NCI-H748 (cell line): ENCODE measurements at regions not wholly inside any gene's neighbourhood (a gene's known extent, or its start where the extent isn't known, plus 50 kb on each side); places are given as distances from the start of the nearest gene placed in this dataset.

Experiments
- DNase-seq: peaks from one replicate; lab custom pipeline; 2025; ENCODE audit not compliant: unreplicated experiment; lab: John Stamatoyannopoulos, UW

- no peak for DNase-seq
These were observed 189.2 kb upstream of the DMAC1 start for GRCh38 chr9:7988644-7989280.

DNA sequence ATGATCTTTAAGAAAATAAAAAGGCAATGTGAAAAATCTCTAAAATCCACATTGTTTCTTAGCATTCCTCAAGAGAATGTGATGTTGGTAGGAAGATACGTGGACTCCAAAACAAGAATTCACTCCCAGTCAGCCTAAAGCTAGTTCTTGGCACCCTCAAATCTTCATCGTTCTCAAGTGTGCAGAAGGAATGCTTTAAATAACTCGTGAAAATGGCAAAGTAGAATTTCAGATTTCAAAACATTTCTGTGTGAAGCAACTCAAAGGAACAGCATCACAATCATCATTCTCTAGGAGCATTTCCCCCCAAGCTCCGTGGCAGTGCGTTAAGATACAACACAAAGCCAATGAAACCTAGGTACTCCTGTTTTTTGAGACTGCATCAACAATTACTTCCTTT is 185.1 kb upstream of the DMAC1 start:
- no peak for DNase-seq

GRCh38 chr9:7984203-7984602 is 184.6 kb upstream of the DMAC1 start:
- DNase-seq = peak; percentile 74

DNA sequence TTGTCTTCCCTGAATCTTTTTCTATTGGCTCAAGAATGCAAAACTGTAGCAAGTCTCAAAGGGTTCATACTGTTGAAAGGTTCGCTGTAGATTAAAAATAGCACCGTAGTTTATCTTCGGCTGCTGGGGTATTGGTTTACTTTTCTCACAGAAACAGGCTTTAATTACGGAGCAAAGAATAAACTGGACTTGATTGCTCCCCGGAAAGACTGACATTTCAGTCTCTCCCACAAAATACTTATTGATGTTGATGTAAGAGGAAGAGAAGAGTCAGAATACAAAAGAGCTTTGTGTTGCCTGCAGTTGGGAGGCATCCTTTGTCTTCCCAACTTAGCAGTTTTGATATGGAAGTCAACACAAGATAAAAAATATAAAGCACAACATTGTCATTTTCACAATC is 183.9 kb upstream of the DMAC1 start:
- peak; percentile 80 for DNase-seq

GRCh38 chr9:7982907-7983306 is 183.3 kb upstream of the DMAC1 start:
- no peak for DNase-seq

DNA sequence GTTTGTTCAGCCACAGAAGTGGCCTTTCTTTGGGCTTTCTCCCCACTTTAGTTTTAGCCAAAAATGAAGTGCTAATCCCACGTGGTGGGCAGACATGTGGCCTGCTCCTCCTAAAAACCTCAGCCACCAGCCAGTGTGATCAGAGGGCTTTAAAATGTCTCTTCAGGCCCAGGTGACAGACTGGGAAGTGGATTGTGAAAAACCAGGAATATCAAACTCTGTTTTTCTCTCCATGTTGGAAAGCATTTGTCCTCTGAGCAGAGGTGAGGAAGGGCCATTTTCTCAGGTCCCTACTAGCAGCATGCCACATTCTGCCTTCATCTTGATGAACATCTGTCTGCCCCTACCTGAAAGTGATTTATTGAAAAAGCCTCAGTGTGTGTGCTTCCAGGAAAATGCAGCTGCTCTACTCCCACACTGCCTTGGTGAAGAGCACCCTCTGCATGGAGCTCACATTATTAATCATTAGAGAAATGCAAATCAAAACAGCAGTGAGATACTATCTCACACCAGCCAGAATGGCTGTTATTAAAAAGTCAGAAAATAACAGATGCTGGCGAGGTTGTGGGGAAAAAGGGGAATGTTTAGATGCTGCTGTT is 181.2 kb upstream of the DMAC1 start:
- peak; percentile 35 for DNase-seq

DNA sequence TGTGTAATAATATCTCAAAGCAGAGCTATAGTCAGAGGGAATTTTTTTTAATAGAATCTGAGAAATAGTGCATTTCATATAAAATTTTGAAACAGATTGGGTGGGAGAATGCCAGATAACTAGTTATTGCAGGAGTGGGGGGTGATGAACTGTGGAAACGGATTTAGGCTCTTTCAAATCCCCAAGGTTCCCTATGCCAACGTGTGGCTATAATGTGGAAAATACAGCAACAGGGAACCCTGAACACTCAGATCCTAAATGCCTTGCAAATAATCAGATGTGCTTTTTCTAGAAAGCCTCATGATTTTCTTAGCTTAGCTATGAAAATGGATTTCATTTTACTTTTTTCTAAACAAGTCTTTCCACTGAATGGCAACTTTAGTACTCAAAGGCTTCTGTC is 180.5 kb upstream of the DMAC1 start:
- DNase-seq = no peak

DNA sequence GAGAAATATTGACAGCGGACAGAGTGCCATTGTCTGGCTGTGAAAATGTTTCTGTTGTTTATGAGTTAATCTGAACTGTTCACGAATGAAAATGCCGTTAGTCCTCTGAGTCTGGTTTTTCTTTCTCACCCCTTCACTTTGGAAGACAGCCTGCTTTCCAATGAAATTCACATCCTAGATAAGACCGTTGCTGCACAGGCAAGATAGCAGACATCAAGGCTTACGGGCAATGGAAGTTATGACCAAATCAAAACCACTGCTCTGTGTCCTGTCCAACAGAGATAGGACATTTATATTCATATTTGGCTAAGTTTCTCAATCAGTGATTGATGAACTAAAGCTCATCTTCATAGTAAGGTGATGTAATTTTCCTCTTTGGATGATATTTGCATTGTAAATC is 180.0 kb upstream of the DMAC1 start:
- no peak for DNase-seq

GRCh38 chr9:7977586-7977985 is 178.0 kb upstream of the DMAC1 start:
- DNase-seq = no peak

DNA sequence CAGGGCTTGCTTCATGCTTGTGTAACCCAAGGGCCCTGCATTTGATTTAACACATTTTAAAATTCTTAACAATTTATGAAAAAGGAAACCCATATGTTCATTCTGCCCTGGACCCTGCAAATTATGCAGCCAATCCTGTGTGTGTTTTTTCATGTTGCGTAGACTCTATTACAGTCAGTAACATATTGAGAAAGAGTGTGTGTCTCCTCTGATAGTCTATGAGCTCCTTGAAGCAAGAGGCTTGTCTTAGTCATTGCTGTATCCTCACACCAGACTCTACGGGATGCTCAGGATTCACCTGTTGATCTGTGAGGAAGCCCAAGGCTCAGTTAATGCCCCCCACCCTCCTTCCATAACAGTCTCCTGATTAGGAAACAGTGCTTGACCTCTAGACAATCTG is 177.3 kb upstream of the DMAC1 start:
- DNase-seq = no peak

DNA sequence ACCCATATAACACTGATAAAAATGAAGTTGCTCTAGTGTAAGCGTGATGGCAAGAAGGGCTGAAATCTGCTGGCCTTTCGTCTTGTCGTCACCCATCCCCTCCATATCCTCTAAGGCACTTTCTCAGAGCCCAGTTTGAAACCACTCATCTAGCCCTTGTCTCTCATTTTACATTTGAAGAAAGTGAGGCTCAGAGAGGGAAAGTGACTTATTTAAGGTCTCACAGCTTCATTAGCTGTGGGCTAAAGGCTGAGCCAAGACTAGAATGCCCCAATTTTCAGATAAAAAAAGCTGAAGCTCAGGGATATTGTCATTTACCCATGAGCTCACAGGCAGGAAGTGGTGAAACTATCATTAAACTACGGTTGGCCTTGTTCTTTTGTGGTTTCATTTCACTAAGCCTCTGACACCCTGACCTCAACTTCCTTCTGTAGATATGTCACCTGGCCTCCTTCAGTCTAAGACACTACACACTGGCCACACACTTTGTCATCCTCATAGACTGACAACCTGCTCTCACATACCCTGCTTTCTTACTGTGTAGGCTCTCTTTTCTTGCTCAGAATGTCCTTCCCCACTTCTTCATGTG is 176.7 kb upstream of the DMAC1 start:
- no peak for DNase-seq

- DNase-seq = no peak
These were observed 175.8 kb upstream of the DMAC1 start for GRCh38 chr9:7975336-7975735.

GRCh38 chr9:7974335-7974960 is 174.9 kb upstream of the DMAC1 start:
- peak; percentile 67 for DNase-seq

DNA sequence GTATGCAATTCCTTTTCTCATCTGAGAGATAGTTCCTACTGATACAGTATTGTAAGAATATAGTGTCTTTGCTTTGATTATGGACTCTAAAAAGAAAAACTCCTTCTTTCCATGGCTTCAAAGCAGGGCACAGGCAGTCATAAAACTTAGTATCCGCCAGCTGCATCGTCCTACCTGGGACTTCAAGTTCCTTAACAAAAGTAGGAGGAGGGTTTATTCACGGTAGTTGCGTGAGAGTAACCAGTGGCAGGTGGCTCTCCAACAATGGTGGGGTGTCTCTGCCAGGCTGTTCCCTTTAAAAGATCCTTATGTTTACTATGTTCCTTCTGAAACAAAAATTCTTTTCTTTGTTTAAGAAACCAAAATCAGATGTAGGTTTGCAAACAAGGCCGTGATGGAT is 173.5 kb upstream of the DMAC1 start:
- DNase-seq = no peak

- no peak for DNase-seq
These were observed 171.2 kb upstream of the DMAC1 start for GRCh38 chr9:7970681-7971330.

DNA sequence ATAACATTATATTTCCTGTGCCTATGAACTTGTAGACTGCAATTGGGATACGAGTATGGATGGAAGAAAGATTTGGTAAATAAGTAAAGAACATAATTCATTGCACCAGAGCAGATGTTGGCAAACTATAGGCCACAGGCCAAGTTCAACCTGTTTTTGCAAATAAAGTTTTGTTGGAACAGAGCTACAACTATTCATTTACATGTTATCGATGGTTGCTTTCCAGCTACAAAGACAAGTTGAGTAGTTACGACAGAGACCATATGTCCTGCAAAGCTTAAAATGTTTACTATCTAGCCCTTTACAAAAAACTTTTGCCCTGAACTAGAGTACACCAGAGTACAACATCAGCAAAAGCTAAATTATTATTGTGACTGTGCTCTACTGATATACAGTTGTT is 169.1 kb upstream of the DMAC1 start:
- no peak for DNase-seq

- DNase-seq = peak; percentile 71
These were observed 168.3 kb upstream of the DMAC1 start for GRCh38 chr9:7967851-7968250.

GRCh38 chr9:7967093-7967827 is 167.7 kb upstream of the DMAC1 start:
- no peak for DNase-seq

DNA sequence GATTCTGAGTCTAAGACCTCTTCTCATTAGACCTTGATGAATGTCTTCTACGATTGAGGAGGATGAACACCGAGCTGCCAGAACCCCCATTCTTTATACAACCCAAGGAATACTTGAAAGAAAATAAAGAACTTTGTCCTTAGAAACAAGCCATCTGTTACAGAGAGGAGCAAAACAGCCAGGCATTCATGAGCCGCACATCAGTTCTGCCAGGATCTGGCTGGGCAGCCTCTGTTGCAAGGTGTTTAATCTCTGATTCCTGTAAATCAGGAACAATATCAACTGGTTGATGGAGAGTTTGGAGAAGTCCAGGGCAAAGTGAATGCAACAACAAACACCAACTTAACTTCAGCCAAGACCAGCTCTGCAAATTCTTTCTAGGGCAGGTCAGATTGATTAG is 165.5 kb upstream of the DMAC1 start:
- DNase-seq = no peak

DNA sequence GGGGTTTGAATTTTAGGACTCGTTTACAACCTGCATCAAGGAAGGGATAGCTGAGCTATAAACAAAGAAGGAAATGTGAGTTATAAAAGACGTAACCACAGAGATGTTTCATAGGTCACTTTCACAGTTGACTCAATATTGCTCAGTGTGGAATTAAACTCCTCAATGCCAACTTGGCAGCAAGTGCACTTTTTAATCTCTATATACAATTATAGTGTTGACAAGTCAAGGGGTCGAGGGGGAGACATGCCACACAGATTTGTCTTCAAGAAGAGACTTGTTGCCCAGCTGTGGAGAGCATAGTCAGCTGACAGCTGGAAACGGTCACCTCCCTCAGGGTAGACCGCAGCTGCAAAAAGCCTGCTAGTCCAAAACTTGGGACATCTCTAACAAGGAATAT is 163.4 kb upstream of the DMAC1 start:
- DNase-seq = no peak

- peak; percentile 56 for DNase-seq
These were observed 161.5 kb upstream of the DMAC1 start for GRCh38 chr9:7961076-7961475.
